Keratinocyte (primary cell): ENCODE measurements at regions not wholly inside any gene's neighbourhood (a gene's known extent, or its start where the extent isn't known, plus 50 kb on each side); places are given as distances from the start of the nearest gene placed in this dataset.

ENCODE experiments used
- DNase-seq: peaks from one replicate; pipeline ENCODE4 v3.0.0-alpha.2; 2011; ENCODE audit warnings: low read depth, missing footprints, low spot score
- FAIRE-seq: peaks from 2 replicates; lab custom pipeline; 2011; peaks lifted over from hg19 to GRCh38; lab: Jason Lieb, UNC
- H2AFZ ChIP-seq: 2 replicates; pipeline ENCODE4 v1.6.0; 2012; ENCODE audit warnings: low read length, control low read depth, inconsistent platforms; ENCODE audit not compliant: control insufficient read depth
- H3K27ac ChIP-seq: 2 replicates; pipeline ENCODE4 v1.5.1; 2011; ENCODE audit warnings: low read length; ENCODE audit not compliant: control insufficient read depth, insufficient read depth
- H3K27me3 ChIP-seq: 3 replicates; pipeline ENCODE4 v1.6.0; 2011; ENCODE audit warnings: low read length; ENCODE audit not compliant: control insufficient read depth, insufficient read depth; ENCODE audit errors: extremely low read depth
- H3K36me3 ChIP-seq, 2 experiments: 2 replicates in 1 of 2; 3 replicates in 1 of 2; pipeline ENCODE4 v1.5.1; 2011; ENCODE audit warnings: low read length in 2 of 2, mild to moderate bottlenecking in 1 of 2; ENCODE audit not compliant: control insufficient read depth in 2 of 2, insufficient read depth in 2 of 2; ENCODE audit errors: extremely low read depth in 1 of 2
- H3K4me1 ChIP-seq: 3 replicates; pipeline ENCODE4 v1.5.1; 2011; ENCODE audit warnings: low read length; ENCODE audit not compliant: control insufficient read depth, insufficient read depth; ENCODE audit errors: extremely low read depth
- H3K4me2 ChIP-seq: 3 replicates; pipeline ENCODE4 v1.6.0; 2011; ENCODE audit warnings: low read depth, low read length; ENCODE audit not compliant: control insufficient read depth, insufficient read depth; ENCODE audit errors: extremely low read depth
- H3K4me3 ChIP-seq, 3 experiments: fragments of 200-600 bp in 1 of 3; sonication (generic) in 1 of 3; 2 replicates in 2 of 3; 3 replicates in 1 of 3; pipeline ENCODE4 v1.5.1; 2011 to 2016; ENCODE audit warnings: low read length in 3 of 3, mild to moderate bottlenecking in 3 of 3, control low read depth in 2 of 3, inconsistent platforms in 1 of 3, low read depth in 1 of 3, mixed read lengths in 1 of 3, mixed run types in 1 of 3, moderate library complexity in 1 of 3; ENCODE audit not compliant: control insufficient read depth in 2 of 3, insufficient read depth in 2 of 3; ENCODE audit errors: extremely low read depth in 1 of 3
- H3K79me2 ChIP-seq: 2 replicates; pipeline ENCODE4 v1.6.0; 2012; ENCODE audit warnings: low read length; ENCODE audit not compliant: control insufficient read depth, insufficient read depth
- H3K9ac ChIP-seq: 3 replicates; pipeline ENCODE4 v1.6.0; 2011; ENCODE audit warnings: low read length; ENCODE audit not compliant: control insufficient read depth, insufficient read depth; ENCODE audit errors: extremely low read depth
- H3K9me1 ChIP-seq: 3 replicates; pipeline ENCODE4 v1.6.0; 2011; ENCODE audit warnings: low read length; ENCODE audit not compliant: control insufficient read depth, insufficient read depth; ENCODE audit errors: extremely low read depth
- H3K9me3 ChIP-seq: 2 replicates; pipeline ENCODE4 v1.5.1; 2012; ENCODE audit warnings: low read depth, low read length; ENCODE audit not compliant: control insufficient read depth
- H4K20me1 ChIP-seq: 3 replicates; pipeline ENCODE4 v1.6.0; 2011; ENCODE audit warnings: low read length; ENCODE audit not compliant: control insufficient read depth, insufficient read depth; ENCODE audit errors: extremely low read depth
- CTCF ChIP-seq, 3 experiments: IDR thresholded peaks in 1 of 3; conservative IDR thresholded peaks in 1 of 3; optimal IDR thresholded peaks in 1 of 3; 2 replicates in 2 of 3; 3 replicates in 1 of 3; pipeline versions ENCODE3 to v1.5.1; 2011; ENCODE audit warnings: low read length in 3 of 3, mild to moderate bottlenecking in 3 of 3, moderate library complexity in 2 of 3, control low read depth in 1 of 3, inconsistent platforms in 1 of 3; ENCODE audit not compliant: insufficient read depth in 2 of 3; ENCODE audit errors: extremely low read depth in 1 of 3
- EZH2 ChIP-seq: IDR thresholded peaks from one replicate; pipeline ENCODE4 v1.6.1; 2012; ENCODE audit warnings: inconsistent platforms, mild to moderate bottlenecking, low read length, moderate library complexity
- dilution Hi-C: fragments of 300-500 bp; cut with MboI; formaldehyde crosslinking; loops from one replicate; pipeline ENCODE4 v1.7.0; 2020; ENCODE audit warnings: low sequenced_read_pairs; ENCODE audit not compliant: extremely low pct_ligation_motif_present

- Histone ChIP-seq H2AFZ (no peak overlapping the region), H3K9me1 (no peaks in the 10 kb centered on the region), H3K4me2 (no peak overlapping the region), H4K20me1 (no peaks in the 10 kb centered on the region), H3K4me1 (no peaks in the 10 kb centered on the region), H3K79me2 (no peaks in the 10 kb centered on the region), H3K27ac (no peak overlapping the region), H3K27me3 (no peaks in the 10 kb centered on the region), H3K9ac (no peak overlapping the region), H3K4me3 (no peak overlapping the region), H3K36me3 (no peaks in the 10 kb centered on the region), H3K9me3 (no peaks in the 10 kb centered on the region)
- TF ChIP-seq CTCF (optimal IDR thresholded peaks at IDR 0.05 in 1 of 3, IDR thresholded peaks at IDR 0.05 in 1 of 3, conservative IDR thresholded peaks at IDR 0.05 in 1 of 3; ENCODE audit: extremely low read depth in 1 of 3, insufficient read depth in 2 of 3, low read length in 3 of 3): no peak
- TF ChIP-seq EZH2: no peak
- dilution Hi-C loops: no loop called here
- FAIRE-seq: no peak
- no peak for DNase-seq
Observed at GRCh38 chr10:45560262-45560661, 112.3 kb downstream of the ZFAND4 start.

- no peaks in the 10 kb centered on the region for H3K9me1 ChIP-seq
- no peaks in the 10 kb centered on the region for H3K9me3 ChIP-seq
- H3K27me3 ChIP-seq: no peaks in the 10 kb centered on the region
- no peak for FAIRE-seq
- no peak overlapping the region for H3K4me2 ChIP-seq
- dilution Hi-C loops: no loop called here
- no peaks in the 10 kb centered on the region for H3K36me3 ChIP-seq
- H3K79me2 ChIP-seq: no peaks in the 10 kb centered on the region
- no peak for DNase-seq
- TF ChIP-seq EZH2 (no peak), CTCF (optimal IDR thresholded peaks at IDR 0.05 in 1 of 3, IDR thresholded peaks at IDR 0.05 in 1 of 3, conservative IDR thresholded peaks at IDR 0.05 in 1 of 3; ENCODE audit: extremely low read depth in 1 of 3, insufficient read depth in 2 of 3, low read length in 3 of 3) (no peak)
- H3K4me3 ChIP-seq: no peak overlapping the region
- H3K9ac ChIP-seq: no peak overlapping the region
- peaks cover 6% of the 10 kb centered on the region for H3K4me1 ChIP-seq
- H2AFZ ChIP-seq: no peak overlapping the region
- no peak overlapping the region for H3K27ac ChIP-seq
- no peaks in the 10 kb centered on the region for H4K20me1 ChIP-seq
Observed at GRCh38 chr10:45558425-45558824, 114.1 kb downstream of the ZFAND4 start.
